Endothelial cell of umbilical vein (primary cell): ENCODE measurements at regions not wholly inside any gene's neighbourhood (a gene's known extent, or its start where the extent isn't known, plus 50 kb on each side); places are given as distances from the start of the nearest gene placed in this dataset.

Experiments used
- CTCF ChIP-seq, 2 donors: IDR thresholded peaks; 1 replicate in 1 of 2; 2 replicates in 1 of 2; pipeline ENCODE4 v1.5.1; 2011; ENCODE audit warnings: low read length in 2 of 2, mild to moderate bottlenecking in 2 of 2, moderate library complexity in 2 of 2, control low read depth in 1 of 2, inconsistent platforms in 1 of 2, low read depth in 1 of 2; ENCODE audit not compliant: insufficient read depth in 1 of 2; ENCODE audit errors: extremely low read depth in 1 of 2
- EZH2 ChIP-seq: IDR thresholded peaks from 2 replicates; pipeline ENCODE4 v1.6.1; 2012; ENCODE audit warnings: borderline replicate concordance, low read depth, mild to moderate bottlenecking, moderate library complexity, low read length, inconsistent platforms; ENCODE audit not compliant: severe bottlenecking
- FOS ChIP-seq: IDR thresholded peaks from 2 replicates; pipeline ENCODE4 v1.6.1; 2011; ENCODE audit warnings: mild to moderate bottlenecking, low read length, moderate library complexity, borderline replicate concordance; ENCODE audit not compliant: insufficient read depth
- GATA2 ChIP-seq: IDR thresholded peaks from 2 replicates; pipeline ENCODE4 v1.7.0; 2011; ENCODE audit warnings: low read depth, mild to moderate bottlenecking, moderate library complexity, mixed read lengths, low read length; ENCODE audit not compliant: insufficient read length, insufficient read depth
- JUN ChIP-seq: IDR thresholded peaks from 2 replicates; pipeline ENCODE4 v1.6.1; 2011; ENCODE audit warnings: borderline replicate concordance, low read depth; ENCODE audit not compliant: insufficient read length, insufficient read depth
- MAX ChIP-seq: IDR thresholded peaks from 2 replicates; pipeline ENCODE4 v1.6.1; 2011; ENCODE audit not compliant: insufficient read depth, insufficient read length
- MYC ChIP-seq: IDR thresholded peaks from one replicate; pipeline ENCODE4 v1.6.1; 2011; ENCODE audit warnings: mild to moderate bottlenecking, low read depth, low read length
- POLR2A ChIP-seq: IDR thresholded peaks from 2 replicates; pipeline ENCODE4 v1.6.1; 2012; ENCODE audit warnings: low read depth, mild to moderate bottlenecking, control low read depth, low read length
- POLR2AphosphoS5 ChIP-seq: IDR thresholded peaks from 2 replicates; pipeline ENCODE4 v1.6.1; 2012; ENCODE audit warnings: low read depth, mild to moderate bottlenecking, control low read depth, low read length, moderate library complexity; ENCODE audit not compliant: insufficient read depth

GRCh38 chr19:5271145-5271544 lies 69.5 kb downstream of the PTPRS start:
- TF ChIP-seq CTCF (IDR thresholded peaks at IDR 0.05; ENCODE audit: extremely low read depth in 1 of 2, insufficient read depth in 1 of 2, low read depth in 1 of 2, low read length in 2 of 2) (peak in 1 of 2 donors; percentile 10), FOS (no peak), POLR2A (no peak), POLR2AphosphoS5 (no peak), EZH2 (no peak), MAX (no peak), GATA2 (no peak), JUN (no peak), MYC (no peak)
